ENCODE measurements at regions not wholly inside any gene's neighbourhood (a gene's known extent, or its start where the extent isn't known, plus 50 kb on each side); places are given as distances from the start of the nearest gene placed in this dataset.

DNA sequence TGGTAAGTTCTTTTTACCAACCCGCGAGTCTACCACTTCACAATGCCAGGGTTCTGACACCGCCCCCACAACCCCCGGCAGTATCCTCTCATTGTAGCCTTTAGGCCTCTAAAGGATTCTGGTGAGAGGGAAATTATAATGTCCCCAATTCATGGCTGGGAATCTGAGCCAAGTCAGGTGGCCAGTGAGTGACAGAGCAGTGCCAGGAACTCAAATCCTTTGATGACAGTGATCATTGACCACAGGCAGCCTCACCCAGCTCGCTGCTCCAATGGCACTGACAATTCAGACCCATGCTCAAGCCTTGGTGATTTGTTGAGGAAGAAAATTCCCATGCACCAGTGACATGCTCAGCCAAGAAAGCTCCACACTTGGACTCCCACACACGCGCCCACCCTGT, 63.4 kb upstream of the CSF1 start:
- no peaks in the 10 kb centered on the region for H3K9me3 Mint-ChIP-seq (ENCODE audit: low read depth)
- peaks cover 6% of the 10 kb centered on the region for H3K27me3 Mint-ChIP-seq
- H3K4me3 Mint-ChIP-seq (ENCODE audit: low read depth): no peak overlapping the region
- TF ChIP-seq, protein P1, sequence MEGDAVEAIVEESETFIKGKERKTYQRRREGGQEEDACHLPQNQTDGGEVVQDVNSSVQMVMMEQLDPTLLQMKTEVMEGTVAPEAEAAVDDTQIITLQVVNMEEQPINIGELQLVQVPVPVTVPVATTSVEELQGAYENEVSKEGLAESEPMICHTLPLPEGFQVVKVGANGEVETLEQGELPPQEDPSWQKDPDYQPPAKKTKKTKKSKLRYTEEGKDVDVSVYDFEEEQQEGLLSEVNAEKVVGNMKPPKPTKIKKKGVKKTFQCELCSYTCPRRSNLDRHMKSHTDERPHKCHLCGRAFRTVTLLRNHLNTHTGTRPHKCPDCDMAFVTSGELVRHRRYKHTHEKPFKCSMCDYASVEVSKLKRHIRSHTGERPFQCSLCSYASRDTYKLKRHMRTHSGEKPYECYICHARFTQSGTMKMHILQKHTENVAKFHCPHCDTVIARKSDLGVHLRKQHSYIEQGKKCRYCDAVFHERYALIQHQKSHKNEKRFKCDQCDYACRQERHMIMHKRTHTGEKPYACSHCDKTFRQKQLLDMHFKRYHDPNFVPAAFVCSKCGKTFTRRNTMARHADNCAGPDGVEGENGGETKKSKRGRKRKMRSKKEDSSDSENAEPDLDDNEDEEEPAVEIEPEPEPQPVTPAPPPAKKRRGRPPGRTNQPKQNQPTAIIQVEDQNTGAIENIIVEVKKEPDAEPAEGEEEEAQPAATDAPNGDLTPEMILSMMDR (IDR thresholded peaks at IDR 0.05; ENCODE audit: unreplicated experiment): no peak
- H3K4me1 Mint-ChIP-seq (ENCODE audit: low read depth): peaks cover 2% of the 10 kb centered on the region
- no peaks in the 10 kb centered on the region for H3K36me3 Mint-ChIP-seq (ENCODE audit: insufficient read depth)
- no peak overlapping the region for H3K27ac Mint-ChIP-seq
- DNase-seq (ENCODE audit: low spot score, unreplicated experiment): no peak

DNA sequence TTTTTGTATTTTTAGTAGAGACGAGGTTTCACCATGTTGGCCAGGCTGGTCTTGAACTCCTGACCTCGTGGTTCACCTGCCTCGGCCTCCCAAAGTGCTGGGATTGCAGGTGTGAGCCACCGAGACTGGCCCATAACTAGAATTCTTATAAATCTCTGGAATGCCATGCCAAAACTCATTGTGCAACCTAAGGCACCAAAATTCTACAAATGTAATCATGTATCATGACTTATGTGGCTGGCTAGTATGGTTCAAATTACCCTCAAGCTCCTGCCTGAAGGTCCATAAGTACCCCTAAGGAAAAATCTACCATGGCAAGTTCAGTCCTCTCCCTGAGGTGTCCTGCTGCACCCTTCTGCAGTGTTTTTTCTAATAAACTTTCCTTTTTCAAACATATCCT, 63.8 kb upstream of the CSF1 start:
- no peak for DNase-seq (ENCODE audit: low spot score, unreplicated experiment)
- peaks cover 5% of the 10 kb centered on the region for H3K27me3 Mint-ChIP-seq
- H3K27ac Mint-ChIP-seq: no peak overlapping the region
- H3K4me3 Mint-ChIP-seq (ENCODE audit: low read depth): no peak overlapping the region
- no peaks in the 10 kb centered on the region for H3K36me3 Mint-ChIP-seq (ENCODE audit: insufficient read depth)
- TF ChIP-seq, protein P1 (IDR thresholded peaks at IDR 0.05; ENCODE audit: unreplicated experiment): no peak
- peaks cover 2% of the 10 kb centered on the region for H3K4me1 Mint-ChIP-seq (ENCODE audit: low read depth)
- no peaks in the 10 kb centered on the region for H3K9me3 Mint-ChIP-seq (ENCODE audit: low read depth)

DNA sequence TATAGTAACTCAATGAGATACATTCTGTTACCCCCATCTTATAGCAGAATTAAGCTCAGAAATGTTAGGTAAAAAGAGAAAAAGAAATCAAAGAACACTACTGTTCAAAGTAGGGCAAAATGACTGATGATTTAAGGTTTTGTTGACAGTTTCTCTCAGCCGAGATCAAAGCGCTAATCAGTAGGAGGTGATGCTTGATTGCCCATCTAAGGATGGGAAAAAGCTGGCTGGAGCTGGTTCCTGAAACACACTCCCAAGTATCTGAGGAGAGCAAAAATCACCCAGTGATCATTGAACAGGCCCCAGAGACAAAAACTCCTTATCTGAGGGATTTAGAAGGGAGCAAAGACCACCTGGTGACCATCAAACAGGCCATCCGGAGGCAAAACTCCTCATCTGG, 64.5 kb upstream of the CSF1 start:
- H3K27ac Mint-ChIP-seq: no peak overlapping the region
- peaks cover 2% of the 10 kb centered on the region for H3K4me1 Mint-ChIP-seq (ENCODE audit: low read depth)
- no peak overlapping the region for H3K4me3 Mint-ChIP-seq (ENCODE audit: low read depth)
- no peak for DNase-seq (ENCODE audit: low spot score, unreplicated experiment)
- peaks cover 3% of the 10 kb centered on the region for H3K27me3 Mint-ChIP-seq
- H3K9me3 Mint-ChIP-seq (ENCODE audit: low read depth): no peaks in the 10 kb centered on the region
- TF ChIP-seq, protein P1 (IDR thresholded peaks at IDR 0.05; ENCODE audit: unreplicated experiment): no peak
- H3K36me3 Mint-ChIP-seq (ENCODE audit: insufficient read depth): no peaks in the 10 kb centered on the region

DNA sequence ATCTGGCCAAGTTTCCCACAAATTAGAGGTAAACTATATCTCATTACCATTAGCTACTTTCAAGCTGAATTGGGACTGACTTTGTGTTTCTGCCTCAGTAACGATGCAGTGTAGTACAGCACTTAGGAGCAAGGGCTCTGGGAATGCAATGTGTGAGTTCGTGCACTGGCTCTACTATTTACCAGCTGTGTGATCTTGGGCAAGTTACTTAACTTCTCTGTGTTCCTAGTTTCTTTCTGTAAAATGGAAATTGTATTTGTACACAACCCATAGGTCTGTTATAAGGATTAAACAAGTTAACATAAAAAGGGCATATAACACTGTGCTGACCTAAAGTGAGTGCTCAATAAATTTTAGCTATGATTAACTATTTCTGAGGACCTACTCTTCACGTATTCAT, 65.0 kb upstream of the CSF1 start:
- H3K27ac Mint-ChIP-seq: no peak overlapping the region
- H3K27me3 Mint-ChIP-seq: no peaks in the 10 kb centered on the region
- DNase-seq (ENCODE audit: low spot score, unreplicated experiment): no peak
- TF ChIP-seq, protein P1 (IDR thresholded peaks at IDR 0.05; ENCODE audit: unreplicated experiment): no peak
- no peaks in the 10 kb centered on the region for H3K9me3 Mint-ChIP-seq (ENCODE audit: low read depth)
- no peak overlapping the region for H3K4me3 Mint-ChIP-seq (ENCODE audit: low read depth)
- H3K36me3 Mint-ChIP-seq (ENCODE audit: insufficient read depth): no peaks in the 10 kb centered on the region
- H3K4me1 Mint-ChIP-seq (ENCODE audit: low read depth): peaks cover 2% of the 10 kb centered on the region

DNA sequence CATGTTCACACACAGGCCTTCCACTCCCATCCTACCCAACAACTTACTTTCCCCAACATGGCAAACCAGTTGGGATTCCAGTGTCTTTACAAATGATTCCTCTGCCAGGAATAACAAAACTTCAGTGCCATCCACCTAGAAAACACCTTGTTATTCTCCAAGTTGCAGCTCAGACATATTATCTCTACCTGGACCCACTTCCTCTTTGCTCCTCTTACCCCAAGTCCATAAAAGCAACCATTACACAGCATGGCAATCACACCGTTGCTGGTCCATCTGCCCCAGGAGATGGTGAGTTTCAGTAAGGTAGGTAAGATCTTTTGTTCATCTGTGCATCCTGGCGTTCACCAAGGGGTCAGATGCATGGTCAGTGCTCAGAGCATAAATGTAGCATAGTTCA, 66.0 kb upstream of the CSF1 start:
- no peak for DNase-seq (ENCODE audit: low spot score, unreplicated experiment)
- H3K36me3 Mint-ChIP-seq (ENCODE audit: insufficient read depth): peaks cover 2% of the 10 kb centered on the region
- H3K4me1 Mint-ChIP-seq (ENCODE audit: low read depth): peaks cover 2% of the 10 kb centered on the region
- no peaks in the 10 kb centered on the region for H3K9me3 Mint-ChIP-seq (ENCODE audit: low read depth)
- H3K4me3 Mint-ChIP-seq (ENCODE audit: low read depth): no peak overlapping the region
- TF ChIP-seq, protein P1 (IDR thresholded peaks at IDR 0.05; ENCODE audit: unreplicated experiment): no peak
- H3K27me3 Mint-ChIP-seq: no peaks in the 10 kb centered on the region
- H3K27ac Mint-ChIP-seq: no peak overlapping the region

Measured in progenitor cell of endocrine pancreas (in vitro differentiated cells).